ENCODE measurements at regions not wholly inside any gene's neighbourhood (a gene's known extent, or its start where the extent isn't known, plus 50 kb on each side); places are given as distances from the start of the nearest gene placed in this dataset.

DNA sequence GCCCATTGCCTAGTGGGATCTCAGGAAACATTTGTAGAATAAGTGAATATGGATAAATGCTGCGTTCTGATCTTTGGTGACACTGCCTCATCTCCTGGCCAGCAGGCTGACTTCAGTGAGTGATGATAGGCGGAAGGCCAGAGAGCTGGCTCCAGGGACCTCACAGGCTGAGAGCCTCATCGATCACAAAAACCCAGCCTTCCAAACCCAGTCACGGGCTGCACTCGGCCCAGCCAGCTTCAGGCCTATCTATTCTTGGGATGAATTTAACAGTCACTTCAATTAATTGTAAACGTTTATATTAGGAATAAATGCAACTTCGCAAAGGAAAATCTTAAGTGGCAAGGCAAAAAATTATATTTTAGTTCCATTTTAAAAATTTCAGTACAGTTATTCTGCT, 201.6 kb downstream of the IRX2 start:
- Mint-ChIP-seq H3K36me3 (ENCODE audit: low read depth) (peaks cover 7% of the 10 kb centered on the region; the same call in 2 of the 3 replicates), H3K27me3 (ENCODE audit: insufficient read depth, low read depth, poor library complexity) (peaks cover 7% of the 10 kb centered on the region), H3K4me1 (no peaks in the 10 kb centered on the region), H3K27ac (no peak overlapping the region), H3K4me3 (no peak overlapping the region), H3K9me3 (peaks cover 25% of the 10 kb centered on the region)
- no peak overlapping the region for H2AFZ ChIP-seq
- H3K4me3 ChIP-seq, result no peak overlapping the region
- ATAC-seq (no peak), DNase-seq (ENCODE audit: low spot score) (no peak)
- H3K4me2 ChIP-seq, result no peak overlapping the region
- H3K27ac ChIP-seq (ENCODE audit: low read depth), result no peak overlapping the region
- no peaks in the 10 kb centered on the region for H3K4me1 ChIP-seq (ENCODE audit: insufficient read depth)
- H3K79me2 ChIP-seq (replicated peaks; ENCODE audit: insufficient read depth), result no peaks in the 10 kb centered on the region
- 0 out of 2 replicates have a peak, but pooled peaks cover 6% of the 10 kb centered on the region for H3K36me3 ChIP-seq (ENCODE audit: insufficient read depth)
- TF ChIP-seq JUNB (IDR thresholded peaks at IDR 0.05; ENCODE audit: unreplicated experiment), result no peak
- H3F3A ChIP-seq (replicated peaks; ENCODE audit: low read depth), result no peaks in the 10 kb centered on the region
- no peaks in the 10 kb centered on the region for H3K27me3 ChIP-seq (ENCODE audit: insufficient read depth)
- 0 out of 2 replicates have a peak, but pooled peaks cover 3% of the 10 kb centered on the region for H3K9me2 ChIP-seq (ENCODE audit: insufficient read depth)
- H4K20me1 ChIP-seq (replicated peaks; ENCODE audit: insufficient read depth), result no peaks in the 10 kb centered on the region

DNA sequence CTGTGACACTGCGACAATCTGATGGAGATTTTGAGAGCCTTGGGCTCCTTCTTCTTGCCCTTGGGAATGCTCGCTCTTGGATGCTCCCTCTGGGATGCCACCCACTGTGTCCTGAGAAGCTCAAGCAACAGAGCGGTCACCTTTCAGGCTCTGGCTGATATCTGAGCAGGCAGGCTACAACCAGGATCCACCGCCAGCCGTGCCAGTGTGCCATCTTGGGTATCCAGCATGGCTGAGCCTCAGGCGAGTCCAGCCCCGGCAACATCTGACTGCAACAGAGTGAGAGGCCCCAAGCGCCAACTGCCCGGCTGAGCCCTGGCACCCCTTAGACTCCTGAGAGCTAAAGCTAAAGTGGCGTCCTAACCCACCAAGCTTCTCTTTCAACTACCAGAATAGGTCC, 202.1 kb downstream of the IRX2 start:
- no peak for TF ChIP-seq POLR2AphosphoS5 (IDR thresholded peaks at IDR 0.05; ENCODE audit: low read depth)
- TF ChIP-seq EZH2phosphoT487 (IDR thresholded peaks at IDR 0.05; ENCODE audit: unreplicated experiment), result no peak
- TF ChIP-seq JUNB (IDR thresholded peaks at IDR 0.05; ENCODE audit: unreplicated experiment), result no peak
- no peak for TF ChIP-seq ZNF331 (CRISPR knock-in tag; IDR thresholded peaks at IDR 0.05; ENCODE audit: low read depth)
- no peak for TF ChIP-seq STAT1 (IDR thresholded peaks at IDR 0.05; ENCODE audit: unreplicated experiment)
- TF ChIP-seq EZH2 (IDR thresholded peaks at IDR 0.05; ENCODE audit: low read depth, unreplicated experiment), result no peak
- TF ChIP-seq, protein P1, sequence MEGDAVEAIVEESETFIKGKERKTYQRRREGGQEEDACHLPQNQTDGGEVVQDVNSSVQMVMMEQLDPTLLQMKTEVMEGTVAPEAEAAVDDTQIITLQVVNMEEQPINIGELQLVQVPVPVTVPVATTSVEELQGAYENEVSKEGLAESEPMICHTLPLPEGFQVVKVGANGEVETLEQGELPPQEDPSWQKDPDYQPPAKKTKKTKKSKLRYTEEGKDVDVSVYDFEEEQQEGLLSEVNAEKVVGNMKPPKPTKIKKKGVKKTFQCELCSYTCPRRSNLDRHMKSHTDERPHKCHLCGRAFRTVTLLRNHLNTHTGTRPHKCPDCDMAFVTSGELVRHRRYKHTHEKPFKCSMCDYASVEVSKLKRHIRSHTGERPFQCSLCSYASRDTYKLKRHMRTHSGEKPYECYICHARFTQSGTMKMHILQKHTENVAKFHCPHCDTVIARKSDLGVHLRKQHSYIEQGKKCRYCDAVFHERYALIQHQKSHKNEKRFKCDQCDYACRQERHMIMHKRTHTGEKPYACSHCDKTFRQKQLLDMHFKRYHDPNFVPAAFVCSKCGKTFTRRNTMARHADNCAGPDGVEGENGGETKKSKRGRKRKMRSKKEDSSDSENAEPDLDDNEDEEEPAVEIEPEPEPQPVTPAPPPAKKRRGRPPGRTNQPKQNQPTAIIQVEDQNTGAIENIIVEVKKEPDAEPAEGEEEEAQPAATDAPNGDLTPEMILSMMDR (conservative IDR thresholded peaks at IDR 0.05; ENCODE audit: low read depth in 2 of 2), result no peak
- TF ChIP-seq, protein P2, sequence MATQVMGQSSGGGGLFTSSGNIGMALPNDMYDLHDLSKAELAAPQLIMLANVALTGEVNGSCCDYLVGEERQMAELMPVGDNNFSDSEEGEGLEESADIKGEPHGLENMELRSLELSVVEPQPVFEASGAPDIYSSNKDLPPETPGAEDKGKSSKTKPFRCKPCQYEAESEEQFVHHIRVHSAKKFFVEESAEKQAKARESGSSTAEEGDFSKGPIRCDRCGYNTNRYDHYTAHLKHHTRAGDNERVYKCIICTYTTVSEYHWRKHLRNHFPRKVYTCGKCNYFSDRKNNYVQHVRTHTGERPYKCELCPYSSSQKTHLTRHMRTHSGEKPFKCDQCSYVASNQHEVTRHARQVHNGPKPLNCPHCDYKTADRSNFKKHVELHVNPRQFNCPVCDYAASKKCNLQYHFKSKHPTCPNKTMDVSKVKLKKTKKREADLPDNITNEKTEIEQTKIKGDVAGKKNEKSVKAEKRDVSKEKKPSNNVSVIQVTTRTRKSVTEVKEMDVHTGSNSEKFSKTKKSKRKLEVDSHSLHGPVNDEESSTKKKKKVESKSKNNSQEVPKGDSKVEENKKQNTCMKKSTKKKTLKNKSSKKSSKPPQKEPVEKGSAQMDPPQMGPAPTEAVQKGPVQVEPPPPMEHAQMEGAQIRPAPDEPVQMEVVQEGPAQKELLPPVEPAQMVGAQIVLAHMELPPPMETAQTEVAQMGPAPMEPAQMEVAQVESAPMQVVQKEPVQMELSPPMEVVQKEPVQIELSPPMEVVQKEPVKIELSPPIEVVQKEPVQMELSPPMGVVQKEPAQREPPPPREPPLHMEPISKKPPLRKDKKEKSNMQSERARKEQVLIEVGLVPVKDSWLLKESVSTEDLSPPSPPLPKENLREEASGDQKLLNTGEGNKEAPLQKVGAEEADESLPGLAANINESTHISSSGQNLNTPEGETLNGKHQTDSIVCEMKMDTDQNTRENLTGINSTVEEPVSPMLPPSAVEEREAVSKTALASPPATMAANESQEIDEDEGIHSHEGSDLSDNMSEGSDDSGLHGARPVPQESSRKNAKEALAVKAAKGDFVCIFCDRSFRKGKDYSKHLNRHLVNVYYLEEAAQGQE (IDR thresholded peaks at IDR 0.05; ENCODE audit: unreplicated experiment), result no peak
- TF ChIP-seq NANOG (IDR thresholded peaks at IDR 0.05; ENCODE audit: borderline replicate concordance), result no peak
- H3K4me2 ChIP-seq, result no peak overlapping the region
- H3K4me3 Mint-ChIP-seq, result no peak overlapping the region
- H3F3A ChIP-seq (replicated peaks; ENCODE audit: low read depth), result no peaks in the 10 kb centered on the region
- H3K4me3 ChIP-seq, result no peak overlapping the region
- no peak for DNase-seq (ENCODE audit: low spot score)
- 0 out of 2 replicates have a peak, but pooled peaks cover 6% of the 10 kb centered on the region for H3K36me3 ChIP-seq (ENCODE audit: insufficient read depth)
- no peak overlapping the region for H3K27ac Mint-ChIP-seq
- H3K4me1 ChIP-seq (ENCODE audit: insufficient read depth), result no peaks in the 10 kb centered on the region
- peaks cover 20% of the 10 kb centered on the region for H3K9me3 Mint-ChIP-seq
- 0 out of 2 replicates have a peak, but pooled peaks cover 3% of the 10 kb centered on the region for H3K9me2 ChIP-seq (ENCODE audit: insufficient read depth)
- no peaks in the 10 kb centered on the region for H3K4me1 Mint-ChIP-seq
- H3K36me3 Mint-ChIP-seq (ENCODE audit: low read depth), result peaks cover 2% of the 10 kb centered on the region; the same call in 2 of the 3 replicates
- H3K27me3 Mint-ChIP-seq (ENCODE audit: insufficient read depth, low read depth, poor library complexity), result peaks cover 7% of the 10 kb centered on the region
- no peaks in the 10 kb centered on the region for H4K20me1 ChIP-seq (replicated peaks; ENCODE audit: insufficient read depth)
- ATAC-seq, result no peak
- no peak overlapping the region for H2AFZ ChIP-seq
- no peak overlapping the region for H3K27ac ChIP-seq (ENCODE audit: low read depth)
- no peaks in the 10 kb centered on the region for H3K79me2 ChIP-seq (replicated peaks; ENCODE audit: insufficient read depth)
- no peaks in the 10 kb centered on the region for H3K27me3 ChIP-seq (ENCODE audit: insufficient read depth)

Data from GM23338 (cell line).